ENCODE measurements at regions not wholly inside any gene's neighbourhood (a gene's known extent, or its start where the extent isn't known, plus 50 kb on each side); places are given as distances from the start of the nearest gene placed in this dataset.

DNA sequence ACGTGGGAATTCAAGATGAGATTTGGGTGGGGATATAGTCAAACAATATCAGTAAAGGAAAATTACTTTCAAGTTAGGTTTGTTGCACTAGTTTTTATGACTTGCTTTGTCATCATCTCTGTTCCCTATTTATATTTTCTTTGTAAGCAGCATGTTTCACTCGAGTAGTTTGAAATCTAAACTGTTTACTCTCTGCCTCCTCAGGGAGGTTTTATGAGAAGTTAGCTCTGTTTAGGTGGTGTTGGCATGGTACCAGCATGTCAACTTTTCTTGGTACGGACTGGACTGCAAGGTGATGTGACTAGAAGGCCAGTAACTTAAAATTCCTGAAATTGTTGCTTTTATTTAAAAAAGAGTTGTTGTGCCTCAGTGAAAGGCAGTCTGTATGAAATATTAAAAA lies 59.2 kb upstream of the MTPN start:
- Histone ChIP-seq H3K27me3 (no peaks in the 10 kb centered on the region), H3K79me2 (no peaks in the 10 kb centered on the region), H3K4me1 (ENCODE audit: insufficient read depth) (peaks cover 33% of the 10 kb centered on the region), H3K9me3 (ENCODE audit: low read depth) (no peaks in the 10 kb centered on the region), H3K9me2 (replicated peaks; ENCODE audit: insufficient read depth) (no peaks in the 10 kb centered on the region), H4K20me1 (ENCODE audit: insufficient read depth, poor library complexity, severe bottlenecking) (no peaks in the 10 kb centered on the region), H3K4me3 (no peak overlapping the region), H3K36me3 (replicated peaks; ENCODE audit: insufficient read depth, low read depth) (no peaks in the 10 kb centered on the region), H3K27ac (peak overlapping the region; percentile 67), H2AFZ (no peak overlapping the region), H3K4me2 (no peak overlapping the region)
- WGBS (ENCODE audit: low lambda C conversion rate, missing lambda C conversion rate), result 31% methylated on average over 3 of the region's 3 CpGs
- DNase-seq (ENCODE audit: low spot score), result no peak
- TF ChIP-seq EZH2 (IDR thresholded peaks at IDR 0.05; ENCODE audit: borderline replicate concordance) (no peak), CTCF (IDR thresholded peaks at IDR 0.05; ENCODE audit: poor library complexity) (no peak), EZH2phosphoT487 (IDR thresholded peaks at IDR 0.05; ENCODE audit: low read depth, severe bottlenecking, unreplicated experiment) (no peak)

DNA sequence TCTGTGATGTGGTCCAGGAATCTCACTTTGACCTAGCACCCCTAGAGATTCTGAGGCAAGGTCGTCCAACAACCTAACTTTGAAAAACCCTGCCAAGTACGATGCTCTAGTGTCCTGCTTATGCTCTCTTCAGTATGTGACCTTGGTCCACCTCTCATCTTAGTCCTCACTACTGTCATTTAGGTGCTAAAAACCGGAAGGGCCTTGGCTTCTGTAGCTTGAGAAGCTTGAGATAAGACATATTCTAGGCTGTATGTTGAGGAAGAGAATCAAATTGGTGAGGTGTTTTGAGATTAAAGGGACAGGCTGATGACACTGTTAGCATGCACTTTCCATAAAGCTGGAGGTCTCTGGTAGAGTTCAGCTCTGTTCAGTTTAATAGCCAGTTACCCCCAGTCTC lies 57.0 kb upstream of the MTPN start:
- WGBS (ENCODE audit: low lambda C conversion rate, missing lambda C conversion rate), result 51% methylated on average over 3 of the region's 3 CpGs
- no peak for DNase-seq (ENCODE audit: low spot score)
- no peaks in the 10 kb centered on the region for H3K9me2 ChIP-seq (replicated peaks; ENCODE audit: insufficient read depth)
- H3K4me1 ChIP-seq (ENCODE audit: insufficient read depth), result peaks cover 33% of the 10 kb centered on the region
- H3K27ac ChIP-seq, result peak overlapping the region; percentile 83
- no peaks in the 10 kb centered on the region for H3K79me2 ChIP-seq
- H3K9me3 ChIP-seq (ENCODE audit: low read depth), result no peaks in the 10 kb centered on the region
- no peaks in the 10 kb centered on the region for H4K20me1 ChIP-seq (ENCODE audit: insufficient read depth, poor library complexity, severe bottlenecking)
- no peak for TF ChIP-seq CTCF (IDR thresholded peaks at IDR 0.05; ENCODE audit: poor library complexity)
- TF ChIP-seq EZH2 (IDR thresholded peaks at IDR 0.05; ENCODE audit: borderline replicate concordance), result no peak
- TF ChIP-seq EZH2phosphoT487 (IDR thresholded peaks at IDR 0.05; ENCODE audit: low read depth, severe bottlenecking, unreplicated experiment), result no peak
- no peaks in the 10 kb centered on the region for H3K36me3 ChIP-seq (replicated peaks; ENCODE audit: insufficient read depth, low read depth)
- no peak overlapping the region for H3K4me2 ChIP-seq
- H3K4me3 ChIP-seq, result no peak overlapping the region
- H3K27me3 ChIP-seq, result no peaks in the 10 kb centered on the region
- no peak overlapping the region for H2AFZ ChIP-seq

- no peaks in the 10 kb centered on the region for H3K9me3 ChIP-seq (ENCODE audit: low read depth)
- H3K4me2 ChIP-seq, result peak overlapping the region; percentile 34
- H3K27ac ChIP-seq, result peak overlapping the region; percentile 83
- H2AFZ ChIP-seq, result no peak overlapping the region
- DNase-seq (ENCODE audit: low spot score), result peak; percentile 63
- H3K36me3 ChIP-seq (replicated peaks; ENCODE audit: insufficient read depth, low read depth), result no peaks in the 10 kb centered on the region
- H3K9me2 ChIP-seq (replicated peaks; ENCODE audit: insufficient read depth), result no peaks in the 10 kb centered on the region
- no peaks in the 10 kb centered on the region for H3K79me2 ChIP-seq
- WGBS (ENCODE audit: low lambda C conversion rate, missing lambda C conversion rate), result 36% methylated on average over 6 of the region's 6 CpGs
- no peaks in the 10 kb centered on the region for H3K27me3 ChIP-seq
- TF ChIP-seq EZH2phosphoT487 (IDR thresholded peaks at IDR 0.05; ENCODE audit: low read depth, severe bottlenecking, unreplicated experiment), result no peak
- no peak for TF ChIP-seq CTCF (IDR thresholded peaks at IDR 0.05; ENCODE audit: poor library complexity)
- TF ChIP-seq EZH2 (IDR thresholded peaks at IDR 0.05; ENCODE audit: borderline replicate concordance), result no peak
- no peaks in the 10 kb centered on the region for H4K20me1 ChIP-seq (ENCODE audit: insufficient read depth, poor library complexity, severe bottlenecking)
- H3K4me3 ChIP-seq, result no peak overlapping the region
- H3K4me1 ChIP-seq (ENCODE audit: insufficient read depth), result peaks cover 33% of the 10 kb centered on the region
These were observed 56.4 kb upstream of the MTPN start for GRCh38 chr7:136033413-136034031.
